C1 segment of cervical spinal cord (tissue), 14 donors: ENCODE measurements at regions not wholly inside any gene's neighbourhood (a gene's known extent, or its start where the extent isn't known, plus 50 kb on each side); places are given as distances from the start of the nearest gene placed in this dataset.
"Not testable (repeated sequence)": the region's sequence is repeated elsewhere in the genome, so short reads cannot be mapped to it uniquely, and the experiment has no call there.

Experiments
- DNase-seq, 14 donors: peaks; one replicate each; lab custom pipeline; 2025; lab: John Stamatoyannopoulos, UW

DNA sequence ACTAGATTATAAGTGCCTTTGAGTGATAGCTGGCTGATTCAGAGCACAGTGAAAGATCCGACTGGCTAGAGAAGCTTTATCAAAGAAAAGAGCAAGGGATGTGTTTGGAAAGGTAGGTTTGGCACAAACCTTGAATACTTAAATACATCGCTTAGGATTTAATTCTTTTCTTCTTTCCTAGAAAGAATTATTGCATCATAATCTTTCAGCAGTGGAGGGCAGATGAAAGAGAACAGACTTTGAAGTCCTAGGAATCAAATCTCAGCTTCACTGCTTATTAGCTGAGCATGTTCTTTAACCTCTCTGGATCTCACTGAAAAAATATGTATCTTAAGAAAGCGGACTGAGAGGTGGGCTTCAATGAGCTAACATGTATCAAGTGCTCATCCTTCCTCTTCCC is 122.8 kb downstream of the ZNF365 start:
- DNase-seq = no peak

DNA sequence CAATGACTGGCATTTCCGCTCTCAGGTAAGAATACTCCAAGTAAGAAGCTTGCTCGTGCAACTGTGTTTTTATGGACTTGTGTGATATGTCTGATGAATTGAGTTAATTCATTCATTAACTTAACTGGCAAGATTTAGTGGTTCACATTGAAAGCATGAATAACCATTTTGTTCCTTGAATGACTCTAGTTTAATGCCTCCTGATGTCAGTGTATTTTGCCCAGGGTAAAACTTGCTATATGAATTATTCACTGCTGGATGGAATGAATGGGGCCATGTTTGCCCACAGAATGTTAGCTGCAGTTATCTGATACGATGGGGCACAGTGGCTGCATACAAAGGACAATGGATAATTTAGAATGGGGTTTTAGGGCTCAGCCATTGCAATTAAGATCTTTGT is 124.1 kb downstream of the ZNF365 start:
- DNase-seq = no peak

- DNase-seq = not testable (repeated sequence)
Measured at GRCh38 chr10:62500116-62500515, 125.9 kb downstream of the ZNF365 start.

DNA sequence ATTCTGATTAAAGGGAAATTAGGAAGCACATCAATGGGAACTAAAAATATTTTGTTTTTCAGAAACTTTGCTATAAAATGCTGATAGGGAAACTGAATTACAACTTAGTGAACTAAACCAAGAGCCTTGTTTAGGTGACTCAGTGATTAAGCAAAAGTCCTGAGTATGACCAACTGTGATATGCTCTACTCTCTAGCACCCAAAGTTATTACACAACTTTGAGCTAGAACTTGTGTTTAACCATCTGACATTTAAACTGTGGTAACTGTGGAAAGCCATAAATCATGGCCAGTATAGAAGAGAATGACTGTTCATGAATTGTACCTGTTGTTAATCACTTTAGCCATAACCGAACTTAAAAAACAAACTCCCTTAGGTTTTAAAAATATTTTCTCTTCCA is 127.4 kb downstream of the ZNF365 start:
- DNase-seq = no peak

DNA sequence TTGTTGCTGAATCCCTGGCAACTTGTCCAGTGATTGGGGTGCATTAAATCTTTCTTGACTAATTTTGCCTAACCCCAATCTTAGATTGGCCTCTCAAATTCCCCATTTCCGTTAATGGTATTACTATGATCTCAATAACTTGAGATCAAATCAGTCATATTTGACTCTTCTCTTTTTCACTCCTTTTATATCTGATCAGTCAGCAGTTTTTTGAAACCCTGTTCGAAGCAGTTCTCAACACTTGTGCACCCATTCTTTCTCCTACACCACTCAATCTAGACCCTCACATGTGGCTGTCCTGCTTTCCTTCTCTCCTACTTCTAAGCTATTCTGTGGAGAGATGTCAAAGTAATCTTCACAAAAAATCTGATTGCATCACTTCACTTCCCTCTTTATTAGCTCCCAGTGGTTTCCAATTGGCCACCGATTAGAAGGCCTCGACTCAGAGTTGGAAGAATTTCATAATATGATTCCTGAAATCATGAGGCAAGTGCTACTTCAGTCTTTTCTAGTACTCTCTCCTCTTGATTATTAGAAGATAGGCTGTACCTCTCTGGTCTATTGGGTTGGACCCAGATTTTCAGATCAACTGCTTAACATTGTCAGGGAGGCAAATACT is 128.9 kb downstream of the ZNF365 start:
- DNase-seq = no peak

GRCh38 chr10:62503872-62504271 is 129.7 kb downstream of the ZNF365 start:
- no peak for DNase-seq

GRCh38 chr10:62506371-62506770 is 132.2 kb downstream of the ZNF365 start:
- no peak for DNase-seq

GRCh38 chr10:62511238-62511637 is 137.1 kb downstream of the ZNF365 start:
- DNase-seq = no peak

DNA sequence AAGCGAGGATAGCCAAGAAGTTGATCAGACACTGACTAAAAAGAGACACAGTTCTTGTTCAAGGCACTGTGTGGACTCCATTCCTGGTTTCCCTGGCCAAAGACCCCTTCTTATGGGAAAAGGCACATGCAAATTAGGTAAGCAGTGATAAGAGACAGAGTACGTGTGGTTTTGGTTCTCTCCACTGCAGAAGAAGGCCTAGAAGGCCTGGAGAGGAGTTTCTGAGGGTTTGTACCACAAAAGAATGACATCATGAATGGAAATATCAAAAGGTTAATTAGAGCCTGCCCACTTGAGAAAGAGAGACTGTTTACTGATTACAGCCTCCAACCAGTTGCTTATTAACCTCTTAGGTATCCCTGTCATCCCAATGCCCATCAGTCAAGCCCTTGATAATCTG is 137.5 kb downstream of the ZNF365 start:
- no peak for DNase-seq

DNA sequence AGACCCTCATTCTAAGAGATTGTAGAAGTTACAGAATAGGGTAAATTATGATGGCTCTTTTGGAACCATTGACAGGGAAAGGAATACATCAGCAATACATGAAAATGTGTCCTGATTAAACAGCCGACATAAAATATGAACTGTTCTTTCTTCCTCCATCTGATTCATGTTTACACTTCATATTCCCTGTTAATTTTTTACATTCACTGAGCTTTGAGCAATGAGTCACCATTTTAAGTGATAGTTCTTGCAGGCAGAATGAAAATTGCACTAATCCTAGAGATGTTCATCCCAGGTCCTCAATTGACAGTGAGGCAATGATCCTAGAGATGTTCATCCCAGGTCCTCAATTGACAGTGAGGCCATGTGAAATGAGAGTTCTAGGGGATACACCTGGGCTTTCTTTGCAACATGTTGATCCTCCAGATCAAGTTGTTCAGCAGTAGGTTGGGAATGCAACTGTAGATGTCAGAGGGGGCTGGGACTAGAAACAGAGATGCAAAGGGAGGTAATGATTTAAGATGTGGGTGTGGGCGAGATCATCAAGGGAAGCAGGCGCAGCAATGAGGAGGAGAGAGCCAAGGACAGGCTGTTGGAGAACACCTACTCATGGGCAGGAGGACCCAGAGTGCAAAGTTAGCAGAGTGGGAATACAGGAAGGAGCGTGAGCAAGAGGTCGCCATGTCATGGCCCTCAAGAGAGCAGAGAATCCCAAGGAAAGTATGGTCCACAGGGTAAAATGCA is 138.7 kb downstream of the ZNF365 start:
- DNase-seq = no peak

GRCh38 chr10:62514079-62514693 is 140.0 kb downstream of the ZNF365 start:
- DNase-seq = no peak

DNA sequence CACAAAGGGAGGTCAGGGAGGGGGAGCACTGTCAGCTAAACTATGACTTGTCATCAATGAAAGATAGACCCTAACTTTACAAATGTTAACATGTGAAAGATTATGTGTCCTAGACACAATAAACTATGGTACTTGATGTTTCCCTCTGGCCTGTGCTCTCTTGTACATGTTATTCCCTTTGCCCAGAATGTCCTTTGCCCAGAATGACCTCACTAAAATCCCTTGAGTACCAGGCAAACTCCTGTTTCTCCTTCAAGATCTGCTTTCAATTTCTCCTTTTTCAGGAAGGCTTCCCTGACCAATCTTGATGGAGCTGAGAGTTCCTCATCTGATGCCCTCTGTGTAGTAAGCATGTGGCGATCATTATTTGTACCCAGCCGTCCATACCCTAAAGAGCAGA is 143.1 kb downstream of the ZNF365 start:
- DNase-seq = no peak

DNA sequence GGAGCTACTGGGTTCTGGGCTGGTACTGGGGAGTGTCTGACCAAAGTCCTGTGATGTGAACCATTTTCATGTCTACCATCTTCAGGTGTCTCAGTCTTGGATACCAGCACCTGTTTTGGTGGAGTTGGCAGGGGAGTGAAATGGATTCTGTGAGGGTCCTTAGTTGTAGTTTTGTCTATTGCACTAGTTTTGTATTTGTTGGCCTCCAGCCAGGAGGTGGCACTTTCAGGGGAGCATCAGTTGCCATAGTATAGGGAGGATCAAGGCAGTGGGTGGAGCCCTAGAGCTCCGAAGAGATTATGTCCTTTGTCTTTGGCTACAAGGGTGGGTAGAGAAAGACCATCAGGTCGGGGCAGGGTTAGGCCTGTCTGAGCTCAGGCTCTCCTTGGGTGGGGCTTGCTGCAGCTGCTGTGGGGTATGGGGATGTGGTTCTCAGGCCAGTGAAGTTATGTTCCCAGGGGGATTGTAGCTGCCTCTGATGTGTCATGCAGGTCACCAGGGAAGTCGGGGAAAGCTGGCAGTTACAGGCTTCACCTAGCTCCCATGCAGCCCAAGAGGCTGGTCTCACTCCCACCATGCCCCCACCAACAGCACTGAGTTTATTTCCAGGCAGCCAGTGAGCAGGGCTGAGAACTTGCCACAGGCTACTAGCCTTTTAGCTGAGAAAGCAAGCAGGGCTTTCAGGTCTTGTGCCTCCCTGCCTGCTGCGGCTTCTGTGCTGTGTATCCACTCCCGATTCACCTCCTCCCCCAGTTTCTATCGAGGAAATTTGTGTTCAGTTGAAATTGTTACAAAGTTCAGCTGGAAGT is 153.1 kb downstream of the ZNF365 start:
- no peak for DNase-seq

- no peak for DNase-seq
Measured at GRCh38 chr10:62528441-62528840, 154.3 kb downstream of the ZNF365 start.

GRCh38 chr10:62529396-62529795 is 155.2 kb downstream of the ZNF365 start:
- DNase-seq = no peak

GRCh38 chr10:62534031-62534430 is 159.9 kb downstream of the ZNF365 start:
- no peak for DNase-seq

- no peak for DNase-seq
Measured at GRCh38 chr10:62538606-62539005, 164.4 kb downstream of the ZNF365 start.

GRCh38 chr10:62540389-62540788 is 166.2 kb downstream of the ZNF365 start:
- DNase-seq = no peak

GRCh38 chr10:62541811-62542210 is 167.6 kb downstream of the ZNF365 start:
- DNase-seq = peak in 1 of 14 donors; percentile 17

GRCh38 chr10:62543571-62544355 is 169.6 kb downstream of the ZNF365 start:
- DNase-seq = no peak
